ENCODE measurements at regions not wholly inside any gene's neighbourhood (a gene's known extent, or its start where the extent isn't known, plus 50 kb on each side); places are given as distances from the start of the nearest gene placed in this dataset.

GRCh38 chr17:71677439-71677838 is 443.4 kb upstream of the SOX9 start:
- in situ Hi-C loops (cut with HindIII; ENCODE audit: low sequenced_read_pairs) = no loop called here
- DNase-seq (ENCODE audit: low read depth) = no peak
- no peak overlapping the region for H3K4me3 ChIP-seq (ENCODE audit: low read depth, low read length)
- TF ChIP-seq CTCF (IDR thresholded peaks at IDR 0.05; ENCODE audit: low read depth, low read length, missing control alignments) = no peak

DNA sequence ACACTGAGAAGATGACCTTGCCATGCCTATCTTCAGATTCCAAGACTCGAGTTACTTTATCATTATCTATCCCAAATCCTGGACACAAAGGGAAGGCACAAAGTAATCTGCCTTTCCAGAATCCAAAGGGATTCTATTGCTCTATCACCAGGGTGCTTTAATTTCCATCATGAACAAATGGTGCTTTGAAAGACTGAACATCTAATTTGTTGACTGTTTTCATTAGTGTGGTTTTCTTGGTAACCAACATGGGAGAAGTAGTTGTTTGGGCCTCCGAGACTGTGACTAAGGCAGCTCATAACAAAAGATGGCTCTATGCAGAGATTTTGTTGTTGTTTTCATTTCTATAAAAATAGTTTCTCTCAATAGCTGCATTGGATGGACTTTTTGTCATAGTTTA is 441.0 kb upstream of the SOX9 start:
- TF ChIP-seq CTCF (IDR thresholded peaks at IDR 0.05; ENCODE audit: low read depth, low read length, missing control alignments) = no peak
- DNase-seq (ENCODE audit: low read depth) = no peak
- H3K4me3 ChIP-seq (ENCODE audit: low read depth, low read length) = no peak overlapping the region
- in situ Hi-C loops (cut with HindIII; ENCODE audit: low sequenced_read_pairs) = no loop called here

GRCh38 chr17:71681427-71682173 is 439.2 kb upstream of the SOX9 start:
- DNase-seq (ENCODE audit: low read depth) = no peak
- TF ChIP-seq CTCF (IDR thresholded peaks at IDR 0.05; ENCODE audit: low read depth, low read length, missing control alignments) = no peak
- no peak overlapping the region for H3K4me3 ChIP-seq (ENCODE audit: low read depth, low read length)
- in situ Hi-C loops (cut with HindIII; ENCODE audit: low sequenced_read_pairs) = no loop called here

GRCh38 chr17:71682174-71682494 is 438.7 kb upstream of the SOX9 start:
- TF ChIP-seq CTCF (IDR thresholded peaks at IDR 0.05; ENCODE audit: low read depth, low read length, missing control alignments) = no peak
- in situ Hi-C loops (cut with HindIII; ENCODE audit: low sequenced_read_pairs) = no loop called here
- no peak overlapping the region for H3K4me3 ChIP-seq (ENCODE audit: low read depth, low read length)
- no peak for DNase-seq (ENCODE audit: low read depth)

GRCh38 chr17:71689782-71690181 is 431.0 kb upstream of the SOX9 start:
- no peak for DNase-seq (ENCODE audit: low read depth)
- TF ChIP-seq CTCF (IDR thresholded peaks at IDR 0.05; ENCODE audit: low read depth, low read length, missing control alignments) = no peak
- in situ Hi-C loops (cut with HindIII; ENCODE audit: low sequenced_read_pairs) = no loop called here
- no peak overlapping the region for H3K4me3 ChIP-seq (ENCODE audit: low read depth, low read length)

GRCh38 chr17:71699907-71700306 is 420.9 kb upstream of the SOX9 start:
- H3K4me3 ChIP-seq (ENCODE audit: low read depth, low read length) = no peak overlapping the region
- in situ Hi-C loops (cut with HindIII; ENCODE audit: low sequenced_read_pairs) = no loop called here
- TF ChIP-seq CTCF (IDR thresholded peaks at IDR 0.05; ENCODE audit: low read depth, low read length, missing control alignments) = no peak
- DNase-seq (ENCODE audit: low read depth) = no peak

Measured in astrocyte of the cerebellum (primary cell).